ENCODE measurements at regions not wholly inside any gene's neighbourhood (a gene's known extent, or its start where the extent isn't known, plus 50 kb on each side); places are given as distances from the start of the nearest gene placed in this dataset.

- no peak overlapping the region for H3K4me3 ChIP-seq (replicated peaks; ENCODE audit: low read depth, low read length)
- DNase-seq (ENCODE audit: extremely low read depth, insufficient read length), result no peak
- no peaks in the 10 kb centered on the region for H3K27me3 ChIP-seq (replicated peaks; ENCODE audit: control insufficient read depth, insufficient read depth, low read length)
- H3K36me3 ChIP-seq (ENCODE audit: control insufficient read depth, insufficient read depth, low read length), result no peaks in the 10 kb centered on the region
- no peak for TF ChIP-seq CTCF (IDR thresholded peaks at IDR 0.05; ENCODE audit: insufficient read depth, low read length, poor library complexity, severe bottlenecking)
Observed at GRCh38 chr19:32038021-32038920, 307.1 kb upstream of the ZNF507 start.

DNA sequence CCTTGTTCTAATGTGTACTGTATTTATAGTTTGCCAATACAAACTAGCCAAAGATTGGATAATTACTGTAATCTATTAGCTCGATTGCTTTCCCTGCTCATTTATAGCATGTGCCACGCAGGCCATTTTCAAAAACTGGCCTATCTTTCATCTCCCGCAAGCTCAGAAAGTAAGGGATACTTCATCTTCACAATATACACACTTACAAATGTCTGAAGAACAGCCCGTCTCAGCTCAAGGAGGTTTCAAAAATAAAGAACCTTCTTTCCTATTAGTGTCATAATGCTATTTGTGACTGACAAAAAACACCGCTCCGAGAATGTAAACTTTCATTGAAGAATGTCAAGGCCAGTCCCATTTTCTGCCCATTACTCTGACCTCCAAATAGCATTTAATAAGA, 306.4 kb upstream of the ZNF507 start:
- no peak for TF ChIP-seq CTCF (IDR thresholded peaks at IDR 0.05; ENCODE audit: insufficient read depth, low read length, poor library complexity, severe bottlenecking)
- no peak overlapping the region for H3K4me3 ChIP-seq (replicated peaks; ENCODE audit: low read depth, low read length)
- H3K36me3 ChIP-seq (ENCODE audit: control insufficient read depth, insufficient read depth, low read length), result no peaks in the 10 kb centered on the region
- no peaks in the 10 kb centered on the region for H3K27me3 ChIP-seq (replicated peaks; ENCODE audit: control insufficient read depth, insufficient read depth, low read length)
- DNase-seq (ENCODE audit: extremely low read depth, insufficient read length), result no peak

DNA sequence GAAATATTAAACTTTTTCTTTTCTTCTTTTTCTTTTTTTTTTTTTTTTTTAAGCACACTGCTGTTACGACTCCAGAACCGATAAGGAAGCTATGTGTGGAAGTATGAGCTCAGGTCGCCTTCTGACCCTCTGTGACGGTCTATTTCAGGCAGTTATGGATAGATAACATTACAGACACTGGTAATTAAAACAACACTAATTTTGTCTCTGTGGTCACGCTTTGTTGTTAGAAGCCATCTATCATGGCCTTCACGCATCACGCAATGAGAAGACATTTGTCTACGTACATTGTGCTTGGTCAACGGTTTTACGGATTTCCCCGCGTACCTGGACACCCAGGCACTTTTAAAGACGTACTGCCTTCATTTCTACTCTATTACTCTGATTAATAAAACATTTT, 306.0 kb upstream of the ZNF507 start:
- no peaks in the 10 kb centered on the region for H3K36me3 ChIP-seq (ENCODE audit: control insufficient read depth, insufficient read depth, low read length)
- DNase-seq (ENCODE audit: extremely low read depth, insufficient read length), result no peak
- no peaks in the 10 kb centered on the region for H3K27me3 ChIP-seq (replicated peaks; ENCODE audit: control insufficient read depth, insufficient read depth, low read length)
- H3K4me3 ChIP-seq (replicated peaks; ENCODE audit: low read depth, low read length), result no peak overlapping the region
- no peak for TF ChIP-seq CTCF (IDR thresholded peaks at IDR 0.05; ENCODE audit: insufficient read depth, low read length, poor library complexity, severe bottlenecking)

- no peak for TF ChIP-seq CTCF (IDR thresholded peaks at IDR 0.05; ENCODE audit: insufficient read depth, low read length, poor library complexity, severe bottlenecking)
- Histone ChIP-seq H3K4me3 (replicated peaks; ENCODE audit: low read depth, low read length) (no peak overlapping the region), H3K27me3 (replicated peaks; ENCODE audit: control insufficient read depth, insufficient read depth, low read length) (no peaks in the 10 kb centered on the region), H3K36me3 (ENCODE audit: control insufficient read depth, insufficient read depth, low read length) (no peaks in the 10 kb centered on the region)
- DNase-seq (ENCODE audit: extremely low read depth, insufficient read length), result no peak
Observed at GRCh38 chr19:32040236-32040635, 305.2 kb upstream of the ZNF507 start.

- H3K27me3 ChIP-seq (replicated peaks; ENCODE audit: control insufficient read depth, insufficient read depth, low read length), result no peaks in the 10 kb centered on the region
- no peak for DNase-seq (ENCODE audit: extremely low read depth, insufficient read length)
- H3K36me3 ChIP-seq (ENCODE audit: control insufficient read depth, insufficient read depth, low read length), result no peaks in the 10 kb centered on the region
- no peak for TF ChIP-seq CTCF (IDR thresholded peaks at IDR 0.05; ENCODE audit: insufficient read depth, low read length, poor library complexity, severe bottlenecking)
- H3K4me3 ChIP-seq (replicated peaks; ENCODE audit: low read depth, low read length), result no peak overlapping the region
Observed at GRCh38 chr19:32041681-32042292, 303.6 kb upstream of the ZNF507 start.
